ENCODE measurements at regions not wholly inside any gene's neighbourhood (a gene's known extent, or its start where the extent isn't known, plus 50 kb on each side); places are given as distances from the start of the nearest gene placed in this dataset.

DNA sequence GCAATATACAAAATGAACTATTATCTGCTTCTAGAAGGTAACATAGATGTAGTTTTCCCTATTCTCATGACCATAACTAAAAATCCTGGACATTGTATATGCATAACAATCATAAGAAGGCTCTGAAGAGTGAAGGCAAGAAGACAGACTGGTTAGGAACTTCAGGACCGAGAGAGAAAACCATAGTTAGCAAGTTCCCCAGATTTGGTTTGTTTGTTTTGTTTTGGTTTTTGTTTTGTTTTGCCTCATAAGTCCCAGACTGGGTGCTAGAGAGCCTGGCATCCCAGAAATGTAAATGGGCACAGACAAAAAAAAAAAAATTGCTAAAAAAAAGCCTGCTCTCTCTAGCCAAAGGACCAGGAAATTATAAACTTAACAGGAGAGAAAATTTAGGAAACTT is 192.2 kb upstream of the FBXO11 start:
- TF ChIP-seq EZH2 (IDR thresholded peaks at IDR 0.05; ENCODE audit: low read length, missing control alignments) = no peak
- TF ChIP-seq, protein P1, sequence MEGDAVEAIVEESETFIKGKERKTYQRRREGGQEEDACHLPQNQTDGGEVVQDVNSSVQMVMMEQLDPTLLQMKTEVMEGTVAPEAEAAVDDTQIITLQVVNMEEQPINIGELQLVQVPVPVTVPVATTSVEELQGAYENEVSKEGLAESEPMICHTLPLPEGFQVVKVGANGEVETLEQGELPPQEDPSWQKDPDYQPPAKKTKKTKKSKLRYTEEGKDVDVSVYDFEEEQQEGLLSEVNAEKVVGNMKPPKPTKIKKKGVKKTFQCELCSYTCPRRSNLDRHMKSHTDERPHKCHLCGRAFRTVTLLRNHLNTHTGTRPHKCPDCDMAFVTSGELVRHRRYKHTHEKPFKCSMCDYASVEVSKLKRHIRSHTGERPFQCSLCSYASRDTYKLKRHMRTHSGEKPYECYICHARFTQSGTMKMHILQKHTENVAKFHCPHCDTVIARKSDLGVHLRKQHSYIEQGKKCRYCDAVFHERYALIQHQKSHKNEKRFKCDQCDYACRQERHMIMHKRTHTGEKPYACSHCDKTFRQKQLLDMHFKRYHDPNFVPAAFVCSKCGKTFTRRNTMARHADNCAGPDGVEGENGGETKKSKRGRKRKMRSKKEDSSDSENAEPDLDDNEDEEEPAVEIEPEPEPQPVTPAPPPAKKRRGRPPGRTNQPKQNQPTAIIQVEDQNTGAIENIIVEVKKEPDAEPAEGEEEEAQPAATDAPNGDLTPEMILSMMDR (conservative IDR thresholded peaks at IDR 0.05 in 1 of 2, IDR thresholded peaks at IDR 0.05 in 1 of 2; ENCODE audit: low read depth in 1 of 2, low read length in 2 of 2) = no peak
